GM19035 (cell line): ENCODE measurements at regions not wholly inside any gene's neighbourhood (a gene's known extent, or its start where the extent isn't known, plus 50 kb on each side); places are given as distances from the start of the nearest gene placed in this dataset.

Experiments
- ATAC-seq: cut with Tn5 transposase; IDR thresholded peaks from one replicate; pipeline ENCODE4 v1.9.1; 2021; ENCODE audit not compliant: unreplicated experiment

DNA sequence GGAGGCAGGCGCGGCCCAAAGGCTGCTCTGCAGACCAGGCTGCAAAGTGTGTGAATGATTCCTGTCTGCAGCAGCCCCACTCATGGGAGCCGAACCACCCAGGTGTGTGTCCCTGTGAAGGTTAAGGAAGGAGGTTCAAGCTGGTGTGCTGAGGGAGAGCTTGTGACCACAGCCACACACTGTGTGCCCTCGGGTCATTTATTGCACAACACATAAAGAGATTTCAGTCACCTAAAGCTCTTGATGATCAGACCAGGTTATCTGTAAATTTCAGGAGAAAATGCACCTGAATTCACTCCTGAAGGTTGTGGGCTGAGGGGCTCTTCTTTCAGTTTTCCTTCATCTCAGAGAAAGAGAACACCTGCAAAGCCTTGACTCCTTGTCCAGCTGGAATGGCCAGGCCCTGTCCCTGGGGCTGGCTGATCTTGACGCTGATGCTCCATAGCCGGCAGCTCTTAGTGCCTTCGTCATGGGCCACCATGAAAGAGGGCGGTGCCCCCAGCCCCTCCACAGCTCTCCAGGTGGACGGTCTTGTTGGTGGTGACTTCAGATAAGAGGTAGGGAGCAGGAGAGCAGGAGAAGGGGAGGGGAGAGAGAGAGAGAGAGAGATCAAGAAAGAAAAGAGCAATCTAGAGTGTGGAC is 110.8 kb upstream of the C1QTNF9B start:
- no peak for ATAC-seq

DNA sequence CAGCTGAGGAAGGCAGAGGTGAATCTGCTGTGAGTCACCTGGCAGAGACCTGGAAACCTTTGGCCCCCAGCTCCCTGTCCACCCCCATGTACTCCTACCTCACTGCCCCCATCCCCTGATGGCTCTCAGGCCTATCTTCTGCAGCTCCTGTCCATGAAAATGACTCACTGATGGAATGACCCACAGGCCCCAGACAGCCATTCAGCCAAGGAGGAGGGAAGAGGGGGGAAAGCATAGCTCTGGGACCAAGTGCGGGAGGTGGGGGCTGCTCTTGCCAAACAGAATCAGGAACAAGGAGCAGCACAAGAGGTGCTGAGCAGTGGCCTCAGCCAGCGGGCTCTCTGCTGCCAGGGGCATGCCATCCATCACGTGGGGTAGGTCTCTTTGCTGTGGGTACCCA is 111.4 kb upstream of the C1QTNF9B start:
- no peak for ATAC-seq

DNA sequence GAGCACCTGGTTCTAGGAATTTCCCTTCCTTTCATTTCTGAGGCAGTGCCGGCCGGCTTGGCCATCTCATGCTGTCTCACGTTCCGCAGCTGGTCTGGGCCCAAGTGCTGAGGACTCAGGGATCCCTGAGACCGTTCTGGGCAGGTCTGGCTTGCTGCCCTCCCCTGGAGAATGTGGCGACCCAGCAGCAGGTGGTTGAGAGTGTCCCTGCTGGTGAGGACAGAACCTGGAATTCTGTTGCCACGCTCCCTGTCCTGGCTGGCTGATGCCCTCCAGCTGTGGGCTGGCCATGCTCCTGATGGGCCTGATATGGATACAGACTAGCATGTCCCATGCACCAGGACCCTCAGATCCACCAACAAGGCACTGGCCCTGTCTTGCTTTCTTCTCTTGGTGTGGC is 114.0 kb upstream of the C1QTNF9B start:
- no peak for ATAC-seq

DNA sequence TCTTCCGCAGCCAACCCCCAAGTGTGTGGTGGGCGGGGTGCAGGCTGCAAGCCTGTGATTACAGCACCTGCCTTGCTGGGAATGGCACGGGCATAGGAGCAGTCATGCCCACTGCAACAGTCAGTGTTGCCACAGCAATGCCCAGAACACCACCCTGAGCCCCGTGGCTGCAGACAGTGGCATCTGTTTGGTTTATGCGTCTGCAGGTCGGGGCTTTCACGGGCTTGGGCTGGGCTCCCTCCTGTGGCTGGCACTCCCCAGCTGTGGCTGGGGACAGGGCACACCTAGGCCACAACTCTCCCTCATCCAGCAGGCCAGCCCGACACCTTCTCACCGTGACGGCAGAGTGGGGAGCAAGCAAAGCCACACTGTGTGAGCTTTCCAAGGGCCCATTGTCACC is 115.3 kb upstream of the C1QTNF9B start:
- no peak for ATAC-seq

DNA sequence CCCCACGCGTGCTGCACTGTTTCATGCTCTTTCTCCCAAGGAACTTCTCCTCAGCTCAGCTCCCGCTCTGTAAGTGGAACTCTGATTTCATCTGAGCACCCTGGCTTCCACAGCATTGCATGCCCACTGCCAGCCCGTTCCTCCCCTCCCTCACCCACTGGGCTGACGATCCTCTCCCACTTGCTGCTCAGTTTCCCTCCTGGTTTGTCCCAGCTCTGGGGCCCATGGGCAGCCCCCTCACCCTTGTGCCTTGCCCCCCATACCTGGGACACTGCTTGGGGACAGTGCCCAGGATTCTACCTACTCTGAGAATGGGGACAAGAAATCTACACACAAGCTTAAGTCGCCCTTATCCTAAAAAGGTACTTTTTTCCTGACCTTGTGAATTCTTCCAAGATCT is 115.9 kb upstream of the C1QTNF9B start:
- no peak for ATAC-seq

DNA sequence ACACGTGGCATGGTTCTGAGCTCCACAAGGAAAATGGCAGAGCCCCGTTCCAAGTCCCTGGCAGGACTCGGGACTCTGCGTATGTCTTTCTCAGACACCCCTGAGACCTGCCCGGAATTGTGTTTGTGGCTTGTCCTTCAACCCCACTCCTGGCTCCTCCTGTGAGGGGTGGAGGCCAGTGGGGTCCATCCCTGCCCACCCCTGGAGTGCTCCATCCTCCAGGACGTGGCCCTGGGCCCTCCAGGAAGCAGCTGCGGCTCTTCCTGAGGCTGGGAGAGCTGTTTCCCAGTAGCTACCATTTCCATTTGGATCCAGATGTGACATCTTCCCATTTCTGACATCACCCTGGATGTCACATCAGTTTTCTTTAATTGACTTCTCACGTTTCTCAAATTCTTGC is 118.7 kb upstream of the C1QTNF9B start:
- ATAC-seq: no peak

DNA sequence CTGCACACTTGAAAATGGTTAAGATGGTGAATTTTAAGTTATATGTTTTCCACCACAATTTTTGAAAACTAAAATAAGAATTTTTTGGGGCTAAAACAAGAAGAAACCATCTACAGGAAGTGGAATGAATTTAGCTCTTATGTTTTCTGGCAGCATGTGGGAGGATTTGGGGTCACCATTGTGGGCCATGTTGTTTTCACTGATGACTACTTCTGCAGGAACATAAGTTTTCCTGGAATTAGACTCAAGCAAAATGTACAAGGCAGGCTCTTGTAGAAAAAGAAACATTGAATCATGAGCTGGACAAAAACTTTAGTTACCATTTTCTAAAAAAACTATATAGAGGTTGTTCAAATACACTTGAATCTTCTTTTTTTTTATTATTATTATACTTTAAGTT is 125.3 kb upstream of the C1QTNF9B start:
- ATAC-seq: no peak

DNA sequence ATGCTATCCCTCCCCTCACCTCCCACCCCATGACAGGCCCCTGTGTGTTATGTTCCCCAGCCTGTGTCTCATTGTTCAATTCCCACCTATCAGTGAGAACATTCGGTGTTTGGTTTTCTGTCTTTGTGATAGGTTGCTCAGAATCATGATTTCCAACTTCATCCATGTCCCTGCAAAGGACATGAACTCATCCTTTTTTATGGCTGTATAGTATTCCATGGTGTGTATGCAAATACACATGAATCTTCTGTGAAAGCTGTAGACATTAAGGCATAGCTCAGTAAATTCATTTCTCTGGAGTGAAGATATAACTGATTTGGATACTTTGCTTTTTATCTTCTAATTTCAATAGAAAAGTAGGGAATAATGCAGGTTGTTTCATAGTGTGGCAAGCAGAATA is 125.8 kb upstream of the C1QTNF9B start:
- no peak for ATAC-seq

DNA sequence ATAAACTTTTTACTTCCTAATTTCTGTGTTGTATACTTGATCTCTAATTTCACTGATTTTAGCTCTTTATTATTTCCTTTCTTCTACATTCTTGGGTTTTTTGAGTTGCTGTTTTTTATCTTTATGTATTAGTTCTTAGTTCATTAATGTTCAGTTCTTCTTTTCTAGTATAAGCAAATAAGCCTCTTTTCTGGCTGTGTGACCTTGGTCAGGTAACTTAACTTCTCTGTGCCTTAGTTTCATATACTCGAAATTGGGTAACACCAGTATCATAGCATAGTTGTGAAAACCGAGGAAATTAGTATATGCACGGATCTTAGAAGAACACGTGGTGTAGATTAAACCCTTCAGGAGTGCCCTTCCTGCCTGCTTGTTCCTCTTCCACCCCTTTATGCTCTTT is 130.2 kb upstream of the C1QTNF9B start:
- no peak for ATAC-seq

DNA sequence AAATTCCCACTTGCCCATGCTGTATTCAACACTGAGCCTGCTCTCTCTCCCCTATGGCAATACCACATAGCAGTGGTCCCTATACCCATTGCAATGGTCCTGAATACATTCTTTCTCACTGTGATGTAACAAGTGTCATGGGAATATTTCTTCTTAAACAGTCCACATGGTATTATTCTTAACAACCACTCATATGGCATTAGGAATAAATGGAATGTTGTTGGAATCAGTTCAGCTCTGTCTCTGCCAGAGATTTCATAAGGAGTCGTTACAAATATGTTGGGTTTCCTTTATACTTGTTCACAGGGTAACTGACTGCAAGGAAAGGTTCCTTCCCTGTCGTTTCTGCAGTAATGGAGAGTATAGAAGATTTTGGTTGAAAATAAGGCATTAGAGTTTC is 128.3 kb upstream of the SPATA13 start:
- no peak for ATAC-seq

DNA sequence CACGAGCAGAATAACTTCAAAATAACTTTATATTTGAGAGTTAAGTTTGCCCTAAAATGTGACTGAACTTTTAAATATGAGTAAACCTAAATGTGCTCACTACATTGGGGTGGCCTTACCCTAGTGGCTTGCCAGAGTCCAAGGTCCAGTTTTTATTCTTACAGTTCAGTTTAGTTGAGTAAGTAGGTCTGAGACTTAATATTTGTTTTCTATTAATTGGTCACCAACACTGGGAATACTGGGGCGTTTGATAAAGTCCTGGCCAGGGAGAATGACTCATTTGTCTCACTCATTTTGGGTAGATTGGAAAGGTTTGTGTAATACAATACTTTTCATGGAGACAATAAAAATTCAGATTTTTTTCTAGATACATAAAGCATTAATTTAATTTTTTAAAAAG is 127.8 kb upstream of the SPATA13 start:
- no peak for ATAC-seq

DNA sequence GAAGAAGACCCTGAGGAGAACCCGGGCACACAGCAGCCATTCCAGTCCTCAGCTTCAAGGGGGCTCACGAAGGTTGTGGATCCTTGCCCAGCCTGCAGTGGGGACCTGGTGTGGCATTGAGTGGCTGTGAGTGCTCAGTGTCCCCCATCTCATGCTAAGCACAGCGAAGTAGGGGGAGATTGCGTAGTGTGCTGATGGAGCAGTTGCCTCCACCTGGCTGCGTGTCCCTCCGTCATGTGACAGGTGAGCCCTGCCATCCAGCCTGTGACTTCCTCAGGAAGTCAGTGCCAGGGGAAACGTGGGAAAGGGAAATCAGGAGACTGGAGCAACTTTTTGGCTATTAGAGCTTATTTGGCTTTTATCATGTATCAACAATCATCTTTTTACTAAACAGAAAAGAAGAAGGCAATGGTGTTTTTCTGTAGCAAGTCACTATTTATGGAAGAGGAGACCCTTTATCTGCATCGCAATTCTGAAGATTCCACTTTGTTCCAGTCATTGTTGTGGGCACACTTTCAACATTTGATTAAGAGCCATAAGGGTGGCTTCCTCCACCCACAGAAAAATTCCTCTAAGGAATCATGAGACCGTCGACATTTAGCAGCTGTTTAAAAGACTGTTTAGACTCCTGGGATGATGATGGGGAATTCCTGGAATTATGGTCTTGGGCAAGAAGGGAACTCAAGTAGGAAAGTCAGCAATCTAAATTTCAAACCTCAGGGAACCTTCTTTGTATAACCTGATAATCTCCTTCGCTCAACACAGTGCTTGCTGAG is 126.8 kb upstream of the SPATA13 start:
- ATAC-seq: no peak

DNA sequence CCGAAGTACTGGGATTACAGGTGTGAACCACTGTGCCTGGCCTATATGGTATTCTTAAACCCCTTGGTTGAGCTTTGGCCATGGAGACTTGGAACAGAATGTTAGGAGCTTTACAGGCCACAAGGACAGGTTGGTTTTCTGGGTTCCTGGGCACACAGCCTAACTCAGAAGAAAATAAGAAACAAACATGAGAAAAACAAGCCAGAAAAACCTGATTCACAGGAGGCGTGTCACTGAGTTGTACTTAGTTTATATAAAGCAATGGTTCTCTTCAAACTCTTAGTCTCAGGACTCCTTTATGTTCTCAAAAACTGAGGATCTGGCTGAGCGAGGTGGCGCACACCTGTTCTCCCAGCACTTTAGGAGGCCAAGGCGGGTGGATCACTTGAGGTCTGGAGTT is 125.1 kb upstream of the SPATA13 start:
- ATAC-seq: no peak

DNA sequence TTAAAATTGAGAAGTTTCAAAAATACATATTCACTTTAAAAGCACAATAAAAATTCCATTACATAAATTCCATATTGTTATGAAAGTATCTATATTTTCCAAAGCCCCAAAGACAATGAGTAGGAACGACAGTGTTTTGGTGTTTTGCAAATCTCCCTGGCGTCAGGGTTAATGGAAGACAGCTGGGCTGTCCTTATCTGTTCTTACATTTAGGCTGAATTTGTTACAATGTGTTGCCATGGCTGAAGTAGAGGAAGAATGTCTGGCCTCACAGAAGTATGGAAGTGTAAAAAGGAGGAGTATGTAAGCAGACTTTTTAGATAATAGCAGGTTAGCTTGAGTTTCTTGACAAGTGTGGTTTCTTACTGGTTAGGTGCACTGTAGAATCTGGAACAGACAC is 124.4 kb upstream of the SPATA13 start:
- ATAC-seq: no peak

DNA sequence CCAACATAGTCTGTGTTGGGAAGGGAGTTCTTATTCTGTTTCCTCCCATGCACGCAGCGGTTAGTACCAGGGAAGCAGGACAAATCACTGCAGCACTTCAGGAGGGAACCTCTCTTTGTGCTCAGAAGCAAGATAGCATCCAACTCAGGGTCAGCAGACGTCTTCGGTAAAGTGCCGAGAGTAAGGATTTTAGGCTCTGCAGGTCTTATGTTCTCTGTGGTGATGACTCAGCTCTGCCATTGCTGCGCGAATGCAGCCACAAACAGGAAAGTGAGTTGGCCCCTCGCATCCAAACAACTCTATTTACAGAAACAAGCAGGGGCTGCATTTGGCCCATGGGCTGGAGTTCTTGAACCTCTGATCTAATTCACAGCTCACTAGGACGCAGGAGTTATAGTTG is 122.1 kb upstream of the SPATA13 start:
- no peak for ATAC-seq

DNA sequence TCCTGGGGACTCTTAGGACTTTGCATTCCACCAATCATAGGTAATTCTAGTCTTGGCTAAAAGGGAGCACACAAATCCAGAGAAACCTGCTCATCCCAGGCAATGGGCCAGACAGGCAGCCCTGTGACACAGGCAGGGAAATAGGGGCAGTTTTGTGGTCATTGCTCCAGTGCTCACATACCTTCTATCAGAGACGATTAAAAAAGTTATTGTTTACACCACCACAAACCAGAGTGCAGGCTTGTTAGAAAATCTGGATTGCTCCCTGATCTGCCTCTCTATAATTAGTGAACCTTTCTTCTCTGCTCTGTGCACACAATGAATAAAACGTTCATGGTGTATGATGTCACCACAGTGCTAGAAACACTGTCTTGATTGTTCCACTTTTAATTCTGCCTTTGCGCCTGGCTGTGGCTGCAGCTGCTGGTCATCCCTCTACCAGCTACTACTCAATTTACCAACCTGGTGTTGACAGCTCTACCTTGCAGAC is 121.6 kb upstream of the SPATA13 start:
- no peak for ATAC-seq

DNA sequence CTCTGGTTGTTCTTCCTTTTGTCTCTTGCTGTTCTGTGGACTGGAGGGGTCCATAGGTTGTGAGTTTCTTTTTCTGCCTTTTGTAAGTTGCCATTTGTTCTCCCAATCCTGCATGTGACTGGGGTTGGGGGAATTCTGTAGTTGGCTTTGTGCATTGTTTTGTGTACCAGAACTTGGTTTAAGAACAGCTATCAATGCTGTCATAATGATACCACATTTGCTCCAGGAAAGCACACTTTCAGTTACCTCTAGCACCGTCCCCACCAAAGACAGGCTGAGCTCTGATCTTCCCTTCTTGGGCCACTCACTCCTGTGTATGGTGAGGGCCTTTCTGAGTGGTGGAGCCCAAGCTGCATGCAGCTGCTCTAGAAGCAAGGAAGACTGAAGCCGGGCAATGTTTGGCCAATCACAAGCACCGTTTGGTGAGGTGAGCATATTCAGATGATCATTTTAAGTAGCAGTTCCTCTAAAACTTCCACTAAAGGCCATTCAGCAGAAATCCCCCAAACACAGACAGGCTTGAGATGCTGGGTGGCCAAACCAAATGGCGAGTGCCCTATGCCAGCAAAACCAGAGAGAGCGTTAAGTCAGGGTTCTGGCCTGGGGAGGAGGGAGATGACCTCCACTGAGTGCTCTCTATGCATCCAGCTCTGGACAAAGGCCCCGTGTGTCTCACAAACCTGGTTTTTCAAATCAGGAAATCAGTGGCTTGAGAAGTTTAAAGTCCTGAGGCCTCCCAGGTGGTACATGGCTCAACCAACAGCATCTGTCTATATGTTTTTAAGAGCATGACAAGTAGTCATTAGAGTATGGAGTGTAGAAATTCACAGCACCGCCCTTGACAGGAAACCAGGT is 120.7 kb upstream of the SPATA13 start:
- ATAC-seq: no peak

DNA sequence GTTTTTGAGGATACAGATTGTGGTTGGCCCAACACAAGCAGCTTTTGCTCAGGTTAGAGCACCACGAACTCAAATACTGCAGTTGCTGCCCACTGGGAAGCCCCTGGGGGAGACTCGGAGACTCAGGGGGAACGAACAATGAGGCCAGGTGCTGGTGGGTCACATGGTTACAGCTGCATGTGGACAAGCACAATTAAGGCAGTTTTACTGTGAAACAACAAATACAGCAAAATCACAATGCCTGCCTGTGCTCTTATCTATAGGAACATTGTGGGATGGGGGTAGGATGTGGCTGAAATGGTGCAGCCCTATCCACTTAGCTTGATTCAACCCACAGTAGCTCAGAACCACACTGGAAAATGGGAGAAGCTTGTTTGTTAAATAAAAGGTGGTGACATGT is 119.7 kb upstream of the SPATA13 start:
- ATAC-seq: no peak

DNA sequence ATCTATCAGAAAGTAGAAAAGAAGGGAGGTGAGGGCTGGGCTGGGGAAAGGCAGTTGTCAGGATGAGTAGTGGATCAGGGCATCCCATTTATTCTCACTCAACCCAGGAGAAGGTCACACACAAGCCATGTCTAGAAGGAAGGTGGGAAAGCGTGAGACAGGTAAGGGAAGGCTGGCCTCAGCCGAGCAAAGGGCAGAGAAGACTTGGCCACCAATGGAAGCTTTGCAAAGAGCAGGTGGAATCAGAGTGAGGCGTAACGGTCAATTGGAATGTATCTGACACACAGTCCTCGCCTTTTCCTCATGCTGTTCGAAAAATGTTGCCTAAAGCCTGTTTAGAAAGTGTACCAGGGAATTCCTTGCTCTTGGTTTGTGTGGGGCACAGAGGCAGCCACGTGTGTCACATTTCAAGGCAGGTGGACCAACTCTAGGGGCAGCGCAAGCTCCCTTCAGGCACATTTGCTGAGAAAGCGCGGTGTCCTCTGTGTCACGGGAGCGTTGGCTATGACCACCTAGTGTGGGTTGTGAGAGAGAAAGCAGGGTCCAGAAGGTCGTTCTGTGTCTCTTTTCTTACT is 118.8 kb upstream of the SPATA13 start:
- ATAC-seq: no peak

DNA sequence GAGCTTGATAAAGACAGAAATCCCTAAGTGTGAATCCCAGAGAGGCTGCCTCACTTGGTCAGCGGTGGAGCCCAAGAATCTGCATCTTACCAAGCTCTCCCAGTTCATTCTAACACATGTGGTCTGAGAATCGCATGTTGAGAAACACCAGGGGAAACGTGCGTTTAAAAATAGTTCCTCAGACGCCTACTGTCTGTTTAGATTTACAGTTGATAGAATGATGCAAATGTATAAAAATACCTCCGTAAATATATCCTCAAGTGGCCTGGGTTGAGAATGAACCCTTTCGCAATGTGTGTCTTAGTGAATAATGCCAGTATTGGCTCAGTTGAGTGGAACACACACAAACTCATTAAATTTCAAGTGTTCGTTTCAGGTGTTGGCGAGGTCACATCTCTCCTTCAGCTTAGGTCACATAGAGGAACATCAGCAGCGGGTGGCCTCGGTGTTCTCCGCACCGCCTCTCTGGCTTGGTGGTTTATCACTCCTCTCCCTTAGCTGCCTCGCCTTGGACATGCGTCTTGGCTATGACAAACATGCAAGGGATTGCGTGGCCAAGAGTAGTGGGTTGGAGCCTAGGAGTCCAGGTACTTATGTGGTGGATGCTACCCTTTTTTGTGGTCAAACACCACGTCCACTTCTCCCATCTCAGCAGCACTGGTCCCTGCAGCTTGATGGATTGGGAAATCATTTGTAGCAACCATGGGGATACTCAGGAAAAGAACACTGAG is 117.6 kb upstream of the SPATA13 start:
- no peak for ATAC-seq
